GM12878 (cell line): ENCODE measurements at regions not wholly inside any gene's neighbourhood (a gene's known extent, or its start where the extent isn't known, plus 50 kb on each side); places are given as distances from the start of the nearest gene placed in this dataset.

Experiments used
- ATAC-seq: fragments of 200-7000 bp; cut with Tn5 transposase; 3 replicates; pipeline ENCODE4 v1.9.1; 2020; ENCODE audit warnings: mild to moderate bottlenecking, moderate library complexity
- BruUV-seq: library from RNA; stranded (reverse); fragments of 400-500 nt; replicated peaks from 2 replicates; lab custom pipeline; 2021; lab: Mats Ljungman, UMichigan
- CTCF ChIA-PET: fragments of 300-600 bp; sonication (Branson Sonifier 250); formaldehyde crosslinking; extraction: SDS; loops from one replicate; lab custom pipeline; 2021; ENCODE audit warnings: inconsistent platforms; lab: Yijun Ruan, JAX
- POLR2A ChIA-PET: fragments of 350-600 bp; formaldehyde crosslinking; extraction: SDS; loops from one replicate; lab custom pipeline; 2021; ENCODE audit warnings: inconsistent platforms; lab: Charles Lee
- RAD21 ChIA-PET: fragments of 300-600 bp; sonication (Branson Sonifier 250); formaldehyde crosslinking; loops from one replicate; lab custom pipeline; 2023; ENCODE audit warnings: antibody characterized with exemption; ENCODE audit not compliant: unreplicated experiment; lab: Charles Lee
- SMC1A ChIA-PET: fragments of 300-600 bp; sonication (Branson Sonifier 250); formaldehyde crosslinking; loops from one replicate; lab custom pipeline; 2023; ENCODE audit not compliant: unreplicated experiment, uncharacterized antibody; lab: Charles Lee
- DNase-seq: peaks from one replicate; pipeline ENCODE4 v3.0.0-alpha.2; 2011; ENCODE audit warnings: low read depth, low spot score
- FAIRE-seq: peaks from 3 replicates; lab custom pipeline; 2011; peaks lifted over from hg19 to GRCh38; lab: Jason Lieb, UNC
- H2AFZ ChIP-seq: 2 replicates; pipeline ENCODE4 v1.6.0; 2011; ENCODE audit warnings: low read depth, low read length, control low read depth; ENCODE audit not compliant: control insufficient read depth
- H3K27ac ChIP-seq: 2 replicates; pipeline ENCODE4 v1.5.1; 2011; ENCODE audit warnings: control low read depth; ENCODE audit not compliant: control insufficient read depth, insufficient read depth
- H3K27me3 ChIP-seq, 2 experiments: replicated peaks in 1 of 2; 2 replicates each; pipeline versions ENCODE4 v1.6.0 to v1.6.1; 2011; ENCODE audit warnings: low read length in 1 of 2; ENCODE audit not compliant: control insufficient read depth in 2 of 2, insufficient read depth in 2 of 2
- H3K36me3 ChIP-seq, 2 experiments: 2 replicates each; pipeline ENCODE4 v1.5.1; 2011; ENCODE audit warnings: low read length in 1 of 2; ENCODE audit not compliant: control insufficient read depth in 2 of 2, insufficient read depth in 2 of 2
- H3K4me1 ChIP-seq: 2 replicates; pipeline ENCODE4 v1.6.1; 2011; ENCODE audit warnings: mild to moderate bottlenecking, low read length, moderate library complexity, mixed read lengths; ENCODE audit not compliant: control insufficient read depth, insufficient read depth
- H3K4me2 ChIP-seq: 2 replicates; pipeline ENCODE4 v1.6.0; 2011; ENCODE audit warnings: control low read depth; ENCODE audit not compliant: control insufficient read depth, insufficient read depth
- H3K4me3 ChIP-seq: fragments of 200-600 bp; sonication (generic); 2 replicates; pipeline ENCODE4 v1.5.1; 2016
- H3K79me2 ChIP-seq: 2 replicates; pipeline ENCODE4 v1.6.0; 2011; ENCODE audit warnings: low read length; ENCODE audit not compliant: control insufficient read depth, insufficient read depth
- H3K9ac ChIP-seq: 2 replicates; pipeline ENCODE4 v1.8.0; 2011; ENCODE audit warnings: low read length, control low read depth, mixed read lengths; ENCODE audit not compliant: control insufficient read depth, insufficient read depth
- H3K9me3 ChIP-seq: replicated peaks from 3 replicates; pipeline ENCODE4 v1.5.1; 2011; ENCODE audit warnings: mild to moderate bottlenecking, low read length; ENCODE audit not compliant: control insufficient read depth, insufficient read depth
- H4K20me1 ChIP-seq: 2 replicates; pipeline ENCODE4 v1.6.0; 2011; ENCODE audit not compliant: control insufficient read depth, insufficient read depth
- STAT1 ChIP-seq: fragments of 450-650 bp; conservative IDR thresholded peaks from 2 replicates; pipeline ENCODE4 v1.6.1; 2014; ENCODE audit warnings: antibody characterized with exemption, mild to moderate bottlenecking
- ZNF24 ChIP-seq: fragments of 450-650 bp; IDR thresholded peaks from 2 replicates; pipeline ENCODE4 v1.6.1; 2017; ENCODE audit warnings: antibody characterized with exemption, mild to moderate bottlenecking
- ZNF384 ChIP-seq: IDR thresholded peaks from 2 replicates; pipeline ENCODE4 v1.6.1; 2012; ENCODE audit warnings: low read depth, mild to moderate bottlenecking, low read length, improper control_type of control experiment, borderline replicate concordance
- ZNF687 ChIP-seq: fragments of 450-650 bp; IDR thresholded peaks from 2 replicates; pipeline ENCODE4 v1.6.1; 2017; ENCODE audit warnings: mild to moderate bottlenecking, moderate library complexity
- WGBS: methylation state at CpG from one replicate; pipeline ENCODE4 v1.1.6; 2016; ENCODE audit warnings: low lambda C conversion rate; ENCODE audit not compliant: insufficient replicate concordance, insufficient coverage; ENCODE audit errors: missing lambda C conversion rate; 5-methylcytosine and 5-hydroxymethylcytosine counted together
- in situ Hi-C: fragments of 300-500 bp; cut with MboI; formaldehyde crosslinking; loops from 9 replicates; pipeline ENCODE4 v1.14.3; 2018; ENCODE audit warnings: mixed read lengths
- intact Hi-C: fragments of 100-400 bp; cut with micrococcal nuclease; formaldehyde crosslinking; loops from one replicate; pipeline ENCODE4 v1.14.2; 2022; ENCODE audit not compliant: unreplicated experiment

GRCh38 chr1:60828944-60829343, 253.4 kb upstream of the NFIA start:
- 0% methylated on average over 3 of the region's 3 CpGs for WGBS
- no TSS peak for BruUV-seq
- Histone ChIP-seq H2AFZ (no peak overlapping the region), H3K9ac (no peak overlapping the region), H3K4me3 (no peak overlapping the region), H3K9me3 (no peaks in the 10 kb centered on the region), H3K79me2 (no peaks in the 10 kb centered on the region), H3K27ac (no peak overlapping the region), H3K4me1 (no peaks in the 10 kb centered on the region), H3K4me2 (no peak overlapping the region), H3K27me3 (no peaks in the 10 kb centered on the region), H4K20me1 (no peaks in the 10 kb centered on the region), H3K36me3 (no peaks in the 10 kb centered on the region)
- SMC1A ChIA-PET = no interaction called here
- in situ Hi-C loops (no loop called here), intact Hi-C loops (no loop called here)
- POLR2A ChIA-PET = no interaction called here
- CTCF ChIA-PET = interaction anchor here (0.8 kb wide), 1 partner anchor 20 kb away, joined by 6 read pairs; no protein-coding TSS in a partner anchor
- no peak for TF ChIP-seq STAT1
- TF ChIP-seq ZNF24 = no peak
- TF ChIP-seq ZNF384 = no peak
- FAIRE-seq = no peak
- RAD21 ChIA-PET = no interaction called here
- no peak for DNase-seq
- ATAC-seq = no peak

- BruUV-seq = no TSS peak
- ATAC-seq (no peak), FAIRE-seq (no peak), DNase-seq (no peak)
- Histone ChIP-seq H3K36me3 (no peaks in the 10 kb centered on the region), H3K27me3 (no peaks in the 10 kb centered on the region), H3K79me2 (no peaks in the 10 kb centered on the region), H4K20me1 (no peaks in the 10 kb centered on the region), H3K4me3 (no peak overlapping the region), H2AFZ (no peak overlapping the region), H3K9ac (no peak overlapping the region), H3K4me1 (no peaks in the 10 kb centered on the region)
- WGBS = 33% methylated on average over 2 of the region's 2 CpGs
- intact Hi-C loops = no loop called here
- SMC1A ChIA-PET = no interaction called here
- RAD21 ChIA-PET = no interaction called here
- POLR2A ChIA-PET = no interaction called here
- no peak for TF ChIP-seq ZNF687
- TF ChIP-seq, all 136 proteins: peak for 0
- CTCF ChIA-PET = interaction anchor here (0.7 kb wide), 1 partner anchor 15 kb away, joined by 3 read pairs; no protein-coding TSS in a partner anchor
- H3K27ac ChIP-seq = no peak overlapping the region
- in situ Hi-C loops = no loop called here
- H3K4me2 ChIP-seq = no peak overlapping the region
- no peaks in the 10 kb centered on the region for H3K9me3 ChIP-seq
Observed at GRCh38 chr1:60826320-60827094, 255.9 kb upstream of the NFIA start.
